NOMO-1 treated with DMSO at 0.1 percent for 48 hours (cell line): ENCODE measurements at regions not wholly inside any gene's neighbourhood (a gene's known extent, or its start where the extent isn't known, plus 50 kb on each side); places are given as distances from the start of the nearest gene placed in this dataset.

Experiments used
- DNase-seq: peaks from one replicate; lab custom pipeline; 2025; ENCODE audit not compliant: unreplicated experiment; lab: John Stamatoyannopoulos, UW

DNA sequence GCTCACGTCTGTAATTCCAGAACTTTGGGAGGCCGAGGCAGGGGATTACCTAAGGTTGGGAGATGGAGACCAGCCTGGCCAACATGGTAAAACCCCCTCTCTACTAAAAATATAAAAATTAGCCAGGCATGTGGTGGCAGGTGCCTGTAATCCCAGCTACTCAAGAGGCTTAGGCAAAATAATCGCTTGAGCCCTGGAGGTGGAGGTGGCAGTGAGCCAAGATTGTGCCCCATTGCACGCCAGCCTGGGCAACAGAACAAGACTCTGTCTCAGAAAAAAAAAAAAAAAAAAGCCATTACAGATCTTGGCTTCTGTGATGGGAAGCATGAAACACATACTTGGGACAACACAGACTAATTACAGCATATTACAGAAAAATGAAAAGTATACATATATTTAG, 1404.5 kb upstream of the SPRY2 start:
- no peak for DNase-seq

DNA sequence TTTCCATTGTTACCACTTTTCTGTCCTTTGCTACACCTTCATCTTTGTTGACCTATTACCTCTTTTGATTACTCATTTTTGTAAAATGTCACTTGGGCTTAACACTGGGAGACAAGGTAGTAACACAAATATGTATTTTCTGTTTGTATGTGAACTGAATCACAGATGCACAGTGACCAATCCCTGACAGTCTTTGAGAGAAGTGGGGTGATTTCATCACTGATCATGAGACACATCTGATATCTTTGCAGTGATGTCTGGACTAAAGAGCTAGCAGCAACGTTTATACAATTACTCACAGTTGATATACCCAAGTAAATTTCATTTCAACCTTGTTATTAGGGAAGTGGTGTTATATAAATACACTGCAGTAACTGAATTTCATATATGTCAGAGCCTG, 1397.4 kb upstream of the SPRY2 start:
- DNase-seq, result no peak

DNA sequence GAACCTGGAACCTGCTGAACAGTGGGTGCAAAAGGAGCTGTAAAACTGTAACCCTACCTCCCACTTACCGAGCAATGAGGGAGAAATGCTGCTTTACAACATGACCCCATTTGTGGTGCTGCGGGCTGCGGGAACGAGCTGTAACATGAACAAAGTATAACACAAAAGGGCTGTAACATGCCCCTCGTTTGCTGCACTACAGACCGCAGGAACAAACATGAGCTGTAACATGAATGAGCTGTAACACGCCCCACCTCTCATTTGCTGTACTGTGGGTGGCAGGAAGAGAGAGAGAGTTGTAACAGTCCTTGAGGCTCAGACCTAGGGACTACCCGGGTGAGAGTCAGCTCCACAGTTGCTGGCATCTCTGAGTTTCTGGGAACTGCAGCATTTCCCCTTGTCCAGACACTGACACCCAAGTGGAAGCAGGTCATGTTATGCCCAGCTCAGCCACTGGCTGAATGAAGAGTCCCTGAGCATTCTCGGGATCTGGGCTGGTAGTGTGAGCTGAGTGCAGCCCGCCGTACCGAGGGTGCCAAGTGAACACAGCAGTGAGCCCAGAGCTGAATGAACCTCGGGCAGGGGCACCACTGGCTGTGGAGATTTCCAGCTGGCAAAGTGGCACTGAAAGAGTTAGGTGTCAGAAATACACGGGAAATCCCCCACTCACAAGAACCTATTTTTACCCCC, 1385.3 kb upstream of the SPRY2 start:
- DNase-seq, result no peak

DNA sequence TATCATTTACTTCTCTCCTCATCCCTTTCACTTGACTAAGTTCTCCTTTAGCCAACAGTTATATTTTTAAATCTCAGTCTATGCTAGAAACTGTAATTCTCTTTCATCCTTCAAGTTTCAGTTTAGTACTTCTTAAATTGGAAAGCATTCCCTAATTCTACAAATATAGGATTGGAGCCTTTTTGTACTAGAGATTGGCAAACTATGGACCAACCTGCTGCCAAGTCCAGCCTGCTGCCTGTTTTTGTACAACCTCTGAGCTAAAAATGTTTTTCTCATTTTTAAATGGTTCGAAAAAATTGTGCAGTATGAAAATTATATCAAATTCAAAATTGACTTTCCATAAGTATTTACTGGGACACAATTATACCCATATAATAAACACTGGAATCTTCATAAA, 1381.5 kb upstream of the SPRY2 start:
- no peak for DNase-seq

DNA sequence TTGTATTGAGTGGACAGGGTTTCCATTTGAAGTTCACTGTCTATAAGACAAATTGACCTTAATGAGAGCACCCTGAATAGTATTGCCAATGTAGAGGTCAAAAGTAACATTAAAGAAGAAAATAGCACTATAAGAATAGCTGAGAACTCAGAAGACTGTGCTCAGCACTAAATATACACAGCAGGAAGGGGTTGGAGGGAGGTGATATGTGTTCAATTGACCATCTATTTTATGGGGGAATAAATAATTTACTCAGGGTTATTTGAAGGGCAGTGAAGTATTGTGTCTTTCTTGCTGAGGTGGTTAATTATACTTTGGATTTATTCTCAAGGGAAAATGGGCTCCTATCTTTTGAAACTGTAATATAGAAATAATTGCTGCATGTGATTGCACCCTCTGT, 1380.5 kb upstream of the SPRY2 start:
- DNase-seq, result no peak

DNA sequence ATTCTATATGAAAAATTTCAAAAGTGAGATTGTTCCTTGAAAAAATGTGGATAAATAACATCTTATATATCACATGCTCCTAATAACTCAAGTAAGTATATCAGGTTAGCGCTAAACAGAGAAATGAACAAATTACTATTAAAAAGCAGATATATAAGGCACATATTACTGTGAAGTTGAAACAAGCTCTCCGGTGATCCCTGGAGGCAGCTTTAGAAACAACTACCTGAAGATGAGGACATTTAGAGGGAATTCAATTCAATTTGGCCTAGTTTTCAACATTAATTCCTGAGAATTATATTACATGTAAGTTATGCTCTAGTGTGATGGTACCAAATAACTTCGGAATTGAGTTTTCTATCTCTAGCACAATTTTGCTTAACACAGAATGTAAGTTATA, 1373.6 kb upstream of the SPRY2 start:
- DNase-seq, result no peak

DNA sequence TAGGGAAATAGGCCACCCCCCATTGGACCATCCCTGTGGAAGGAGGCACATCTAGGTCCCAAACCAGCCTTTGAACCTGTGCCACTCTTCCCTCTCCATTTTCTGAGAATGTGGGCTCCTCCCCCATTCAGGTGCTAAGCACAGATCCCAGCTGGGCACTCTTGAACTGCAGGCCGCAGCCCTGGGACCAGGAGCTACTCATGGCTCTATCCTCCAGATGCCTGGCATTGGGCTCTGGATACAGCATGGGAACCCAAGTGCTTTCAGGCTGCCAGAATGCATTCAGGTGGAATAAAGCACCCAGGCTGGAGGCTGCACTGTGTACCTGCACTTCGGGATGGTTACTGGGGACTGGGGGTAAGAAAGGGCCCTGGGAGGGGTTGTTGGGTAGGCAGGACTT, 1372.3 kb upstream of the SPRY2 start:
- DNase-seq, result no peak

DNA sequence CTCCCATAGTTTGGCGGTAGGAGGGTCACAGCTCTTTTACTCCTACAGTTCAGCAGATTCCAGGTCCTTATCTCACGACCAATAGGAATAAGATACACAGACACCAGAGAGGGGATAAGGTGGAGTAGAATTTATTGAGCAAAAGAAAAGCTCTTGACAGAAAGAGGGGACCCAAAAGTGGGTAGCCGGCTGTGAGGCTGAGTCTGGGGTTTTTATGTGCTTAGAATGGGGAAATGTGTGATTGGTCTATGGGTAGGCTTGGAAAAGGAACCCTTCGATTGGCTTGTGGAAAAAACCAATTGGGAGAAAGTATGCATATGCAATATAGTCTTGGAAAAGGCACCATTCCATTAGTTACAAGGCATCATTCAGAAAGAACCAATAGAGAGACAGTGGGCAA, 1356.9 kb upstream of the SPRY2 start:
- no peak for DNase-seq

DNA sequence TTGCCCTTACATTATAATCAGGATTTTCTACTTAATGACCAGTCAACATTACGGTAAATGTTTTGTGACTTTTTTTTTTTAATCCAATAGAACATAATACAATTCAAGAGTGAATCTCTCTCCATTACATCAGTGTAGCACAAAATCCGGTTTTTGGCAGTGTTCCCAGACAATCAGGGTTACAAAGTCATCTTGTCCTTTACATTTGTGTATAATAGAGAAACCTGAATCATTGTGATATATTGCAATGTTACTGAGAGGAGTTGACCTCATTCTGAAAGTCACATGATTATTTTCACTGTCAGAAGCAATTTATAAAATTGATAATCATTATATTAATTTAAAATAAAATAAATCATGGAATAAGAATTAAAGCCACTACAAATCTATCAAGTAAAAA, 1346.0 kb upstream of the SPRY2 start:
- DNase-seq, result no peak

DNA sequence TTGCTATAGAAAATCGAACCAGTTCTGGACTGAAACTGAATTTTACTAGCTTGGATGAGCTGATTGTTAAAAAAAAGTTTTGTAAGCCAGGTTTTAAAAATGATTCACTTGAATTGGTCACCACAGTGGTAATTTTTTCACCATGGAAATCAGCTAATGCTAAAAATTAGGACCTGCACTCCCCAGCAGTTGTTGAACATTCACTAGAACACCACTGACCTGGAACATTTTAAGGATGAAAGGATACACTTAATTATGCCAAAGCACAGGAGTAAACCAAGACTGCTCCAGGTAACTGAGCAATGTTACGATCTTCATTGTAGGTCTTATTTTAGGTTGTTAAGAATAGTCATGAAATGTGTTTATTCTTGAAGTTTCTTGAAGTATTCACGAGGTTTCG, 1342.6 kb upstream of the SPRY2 start:
- DNase-seq, result no peak

DNA sequence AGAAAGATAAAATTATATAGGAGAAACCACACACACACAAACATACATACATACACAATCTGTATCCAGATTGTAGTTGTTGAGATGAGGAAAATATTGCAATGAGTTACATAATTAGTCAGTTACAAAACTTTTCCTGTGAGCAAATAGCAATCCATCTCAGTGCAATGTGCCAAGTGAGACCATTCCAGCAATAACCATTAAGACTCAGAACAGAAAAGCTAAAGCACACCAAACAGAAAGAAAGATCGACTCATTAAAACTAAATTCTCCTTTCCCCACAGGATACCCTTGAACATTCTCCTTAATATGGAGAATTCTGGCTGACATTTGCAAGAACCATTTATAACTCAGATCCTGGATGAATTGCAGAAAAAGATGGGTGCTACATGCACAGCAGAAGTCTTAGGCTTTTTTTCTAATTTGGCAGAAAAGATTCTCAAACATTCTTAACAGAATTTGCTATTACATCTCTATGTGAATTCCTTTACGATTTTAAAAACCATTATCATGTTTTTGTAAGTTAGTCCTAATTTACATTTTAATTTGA, 1341.2 kb upstream of the SPRY2 start:
- DNase-seq, result no peak

DNA sequence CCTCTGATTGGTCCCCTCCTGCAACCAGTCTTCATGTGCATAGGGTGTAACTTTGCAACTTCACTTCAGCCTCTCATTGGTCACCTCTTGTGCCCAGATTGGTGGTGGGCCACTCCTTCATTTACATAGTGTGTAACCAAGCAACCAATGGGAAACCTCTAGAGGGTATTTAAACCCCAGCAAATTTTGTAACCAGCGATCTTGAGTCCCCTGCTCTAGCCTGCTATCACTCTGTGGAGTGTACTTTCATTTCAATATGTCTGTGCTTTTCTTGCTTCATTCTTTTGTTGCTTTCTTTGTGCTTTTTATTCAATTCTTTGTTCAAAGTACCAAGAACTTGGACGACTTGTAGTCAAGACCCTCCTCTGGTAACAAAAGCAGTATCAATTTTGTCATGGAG, 1336.9 kb upstream of the SPRY2 start:
- DNase-seq, result no peak

DNA sequence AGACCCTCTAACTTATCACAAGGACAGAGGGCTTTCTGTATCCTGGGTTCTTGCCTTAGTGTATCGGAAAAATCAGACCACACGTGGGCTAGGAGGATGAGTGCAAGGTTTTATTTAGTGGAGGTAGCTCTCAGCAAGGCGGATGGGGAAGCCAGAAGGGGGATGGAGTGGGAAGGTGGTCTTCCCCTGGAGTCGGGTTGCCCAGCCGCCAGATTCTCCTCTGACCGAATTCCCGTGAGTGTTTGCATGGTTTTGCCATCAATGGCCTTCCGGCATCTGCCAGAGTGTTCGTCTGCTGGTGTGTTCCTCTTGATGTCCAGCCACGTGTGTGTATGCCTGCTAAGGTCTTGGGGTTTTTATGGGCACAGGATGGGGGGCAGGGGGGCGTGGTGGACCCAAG, 1335.1 kb upstream of the SPRY2 start:
- DNase-seq, result no peak

DNA sequence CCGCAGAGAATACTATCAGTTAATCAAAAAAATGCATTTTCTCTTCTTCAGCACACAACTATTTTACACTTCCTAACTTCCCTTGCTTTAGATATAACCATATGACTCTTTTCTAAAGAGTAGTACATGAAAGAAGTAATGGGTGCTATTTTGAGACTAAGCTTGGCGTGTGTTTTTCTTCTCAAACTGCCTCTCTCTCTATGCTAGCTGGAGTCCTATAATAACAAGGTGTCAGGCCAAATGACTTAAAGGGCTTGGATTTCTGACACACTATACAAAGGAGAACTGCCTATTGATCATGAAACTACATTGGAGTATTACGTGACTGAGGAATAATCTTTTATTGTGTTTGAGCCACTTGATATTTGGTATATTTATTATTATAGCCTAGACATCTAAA, 1330.1 kb upstream of the SPRY2 start:
- no peak for DNase-seq

DNA sequence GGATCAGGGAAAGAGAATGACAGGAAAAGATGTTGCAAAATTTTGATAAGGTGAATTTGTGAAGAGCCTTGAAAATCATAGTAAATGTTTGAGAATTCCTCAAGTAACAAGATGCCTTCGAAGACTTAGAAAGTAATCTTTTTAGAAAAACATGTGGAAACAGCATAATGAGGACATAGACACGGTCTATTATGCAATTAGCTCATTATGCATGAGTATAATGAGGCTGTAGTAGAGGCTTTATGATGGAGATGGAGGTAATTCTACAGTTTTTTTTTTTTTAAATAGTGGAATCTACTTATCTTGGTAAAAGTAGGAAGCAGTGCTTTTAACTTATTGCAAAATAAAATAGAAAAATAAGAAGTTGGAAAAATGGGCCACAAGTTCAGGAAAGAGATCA, 1329.1 kb upstream of the SPRY2 start:
- no peak for DNase-seq

DNA sequence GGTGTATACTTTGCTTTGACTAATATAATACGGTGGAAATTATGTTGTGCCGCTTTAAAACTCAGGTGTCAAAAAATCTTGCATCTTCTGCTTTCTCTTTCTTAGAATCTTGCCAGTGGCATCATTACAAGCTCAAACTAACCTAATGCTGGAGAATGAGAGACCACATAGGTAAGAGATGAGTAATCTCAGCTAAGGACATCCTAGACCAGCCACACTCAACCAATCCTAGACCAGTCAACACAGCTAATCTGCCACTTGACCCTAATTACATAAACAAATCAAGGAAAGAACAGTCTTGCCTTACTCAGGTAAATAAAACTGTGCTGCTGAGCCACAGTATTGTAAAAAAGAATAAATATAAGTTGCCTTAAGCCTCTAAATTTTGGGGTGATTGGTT, 1323.9 kb upstream of the SPRY2 start:
- no peak for DNase-seq

DNA sequence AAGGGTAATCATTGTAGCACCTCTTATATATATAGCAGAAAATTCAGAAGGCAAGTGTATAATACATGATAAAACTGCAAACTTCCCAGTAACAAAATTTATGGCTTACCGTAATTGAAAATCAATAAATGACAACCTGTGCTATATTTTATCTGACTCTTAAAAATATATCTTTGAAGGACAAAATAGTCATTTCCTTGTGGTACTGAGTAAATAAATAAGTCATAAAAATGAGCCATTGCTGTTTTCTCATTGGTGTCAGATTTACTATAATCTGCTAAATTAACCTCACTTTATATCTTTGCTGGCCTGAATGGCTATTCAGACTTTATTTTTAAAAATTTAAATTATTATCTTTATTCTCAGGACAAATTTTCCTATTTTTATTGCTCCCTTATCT, 1319.1 kb upstream of the SPRY2 start:
- no peak for DNase-seq

DNA sequence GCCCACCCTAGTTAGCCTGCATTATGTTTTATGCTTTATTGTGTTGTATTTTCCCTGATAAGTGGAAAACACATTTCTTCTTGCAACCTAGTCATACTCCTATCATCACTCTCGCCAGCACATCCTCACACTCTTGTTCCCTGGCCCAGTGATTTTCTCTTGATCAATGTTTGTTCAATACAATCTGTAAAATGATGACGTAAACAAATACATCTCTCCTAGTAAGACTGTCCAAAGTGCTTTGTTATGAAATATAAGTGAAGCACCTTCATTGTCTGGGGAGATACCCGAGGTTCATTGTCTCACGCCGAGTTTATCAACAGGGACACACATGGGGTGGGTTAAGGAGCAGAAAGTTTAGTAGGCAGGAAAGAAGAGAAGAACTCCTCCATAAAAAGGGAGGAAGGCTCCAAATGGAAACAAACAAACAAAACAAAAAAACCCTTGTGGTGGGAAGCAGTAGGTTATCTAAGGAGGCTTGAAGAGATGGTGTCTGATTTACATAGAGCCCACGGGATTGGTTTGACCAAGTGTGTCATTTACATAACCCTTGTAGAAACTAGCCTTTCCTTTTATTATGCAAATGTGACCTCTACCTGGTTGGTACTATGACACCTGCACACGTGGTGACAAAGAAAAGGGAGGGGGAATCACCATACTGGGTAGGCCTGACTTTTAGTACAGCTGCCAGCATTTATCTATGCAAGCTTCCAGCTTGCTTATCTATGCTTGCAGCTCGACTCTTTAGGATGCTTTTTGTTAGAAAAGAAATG, 1317.9 kb upstream of the SPRY2 start:
- DNase-seq, result no peak

DNA sequence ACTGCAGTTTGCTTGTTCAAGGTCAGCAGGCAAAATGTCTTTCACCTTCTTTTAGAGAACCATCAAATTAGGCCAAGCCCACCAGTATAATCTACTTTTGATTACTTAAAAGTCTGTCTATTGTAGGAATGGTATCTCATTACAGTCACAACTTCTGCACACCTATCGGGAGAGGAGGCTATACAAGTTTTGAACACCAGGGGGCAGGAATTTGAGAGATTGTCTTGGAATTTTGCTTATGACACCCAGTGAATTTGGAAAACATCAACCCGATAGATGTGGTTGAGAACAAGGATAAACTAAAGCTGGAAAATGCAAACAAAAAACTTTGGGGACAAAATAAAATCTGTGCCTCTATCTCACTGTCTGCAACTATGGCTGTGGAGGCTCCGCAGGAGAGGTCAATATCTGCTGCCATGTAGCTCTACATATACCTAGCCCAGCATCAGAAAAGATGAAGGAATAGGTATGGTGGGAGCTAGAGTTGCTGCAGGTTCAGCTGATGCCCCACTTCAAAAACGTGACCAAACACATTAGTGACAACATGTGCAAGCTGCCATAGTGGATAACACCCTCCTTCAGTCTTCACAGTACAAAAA, 1299.2 kb upstream of the SPRY2 start:
- DNase-seq, result no peak

DNA sequence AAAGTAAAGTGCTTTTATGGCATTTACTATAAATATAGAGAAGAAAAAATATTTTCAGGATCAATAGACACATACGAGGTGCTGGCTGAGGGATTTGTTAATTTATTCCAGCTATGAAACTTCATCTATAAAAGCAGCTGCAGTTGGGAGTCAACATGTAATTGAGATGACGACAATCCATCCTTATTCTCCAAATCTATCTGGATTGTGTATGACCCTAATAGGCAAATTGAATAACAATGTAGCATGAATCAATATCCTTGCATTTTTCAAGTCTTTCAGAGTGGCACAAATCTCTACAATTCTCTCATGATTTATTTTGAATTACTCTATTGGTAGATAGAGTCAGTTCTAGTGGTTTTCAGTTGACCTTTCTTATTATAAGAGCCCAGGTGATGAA, 1296.5 kb upstream of the SPRY2 start:
- DNase-seq, result no peak

DNA sequence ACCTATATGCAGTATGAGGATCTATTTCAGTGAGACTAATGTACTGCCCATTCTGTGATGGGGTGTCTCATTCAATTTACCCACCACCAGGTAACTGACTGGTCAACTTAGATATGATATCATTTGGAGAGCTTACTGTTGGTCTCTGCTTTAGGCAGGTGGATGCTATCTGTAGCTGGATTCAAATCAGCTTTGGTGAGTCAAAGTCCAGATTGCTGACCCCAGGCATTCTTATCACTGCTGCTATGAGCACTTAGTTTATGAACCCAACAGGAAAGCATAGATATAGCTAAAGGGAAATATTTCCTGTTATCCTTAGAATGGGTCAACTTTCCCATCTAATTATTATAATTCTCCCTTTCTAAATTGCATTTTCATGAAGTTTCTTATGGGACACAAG, 1295.2 kb upstream of the SPRY2 start:
- DNase-seq, result no peak

DNA sequence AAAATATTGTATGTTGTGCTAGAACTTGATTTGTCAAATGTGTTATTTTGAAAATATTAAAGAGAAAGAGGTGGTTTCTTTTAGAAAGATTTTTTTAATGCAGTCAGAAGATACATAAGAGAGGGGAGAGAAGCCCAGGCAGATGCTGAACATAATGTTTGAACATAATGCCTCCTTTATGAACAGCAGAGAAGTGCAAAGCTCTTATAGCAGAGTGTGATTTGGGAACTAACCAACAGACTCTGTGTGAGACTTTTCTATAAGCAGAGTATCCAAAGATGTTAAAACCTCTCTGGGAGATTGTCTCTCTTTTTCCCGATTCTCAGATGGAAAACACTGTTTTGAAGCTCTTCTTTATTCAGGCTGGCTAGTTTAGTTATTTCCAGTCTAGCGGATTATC, 1274.1 kb upstream of the SPRY2 start:
- no peak for DNase-seq
